WI38 (cell line): ENCODE measurements at regions not wholly inside any gene's neighbourhood (a gene's known extent, or its start where the extent isn't known, plus 50 kb on each side); places are given as distances from the start of the nearest gene placed in this dataset.
A peak's percentile ranks its signal among the peaks of the same experiment; 100 is the strongest.
"Not testable (repeated sequence)": the region's sequence is repeated elsewhere in the genome, so short reads cannot be mapped to it uniquely, and the experiment has no call there.

Experiments
- H3K4me3 ChIP-seq: 2 replicates; pipeline ENCODE4 v1.5.1; 2011; ENCODE audit warnings: low read depth, mild to moderate bottlenecking, control low read depth, low read length
- TF ChIP-seq, protein P1 (sequence below): IDR thresholded peaks from 2 replicates; pipeline ENCODE4 v1.5.1; 2012; ENCODE audit warnings: low read depth, mild to moderate bottlenecking, control low read depth, low read length

DNA sequence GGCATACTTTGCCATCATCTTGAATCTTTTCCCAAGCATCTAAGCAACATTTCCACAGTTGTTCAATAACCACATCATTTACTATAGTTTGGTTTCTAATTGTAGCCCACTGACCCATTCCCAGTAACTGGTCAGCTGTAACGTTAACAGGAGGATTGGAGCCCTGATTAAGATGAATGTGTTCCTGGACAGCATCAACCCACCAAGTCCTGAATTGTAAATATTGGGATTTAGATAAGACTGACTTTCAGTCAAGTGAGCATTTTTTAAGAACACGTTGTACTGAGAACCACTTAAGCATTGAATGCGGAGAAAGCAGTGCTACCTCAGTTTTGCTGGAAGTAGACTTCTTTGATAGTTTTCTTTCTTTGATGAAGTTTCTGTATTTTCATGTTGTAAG, 53.3 kb upstream of the ARL4D start:
- H3K4me3 ChIP-seq = not testable (repeated sequence)

DNA sequence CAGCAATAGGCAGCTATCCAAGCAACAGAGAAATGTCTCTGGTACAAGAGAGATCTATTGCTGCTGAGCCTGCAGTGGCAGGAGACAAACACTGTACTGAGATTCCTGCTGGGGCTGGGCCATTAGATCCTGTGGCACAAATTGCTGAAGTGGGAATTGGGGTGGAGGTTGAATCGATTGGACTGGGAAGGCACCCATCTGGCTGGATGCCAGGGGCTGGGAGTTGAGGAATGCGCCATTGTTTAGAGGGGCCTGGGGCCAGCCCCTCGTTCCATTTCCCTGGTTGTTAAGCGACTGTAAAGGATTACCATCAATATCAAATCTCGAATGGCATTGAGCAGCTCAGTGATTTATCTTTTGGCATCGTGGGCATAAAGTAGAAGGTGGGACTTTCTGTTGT, 54.1 kb upstream of the ARL4D start:
- H3K4me3 ChIP-seq = no peak overlapping the region
- TF ChIP-seq, protein P1, sequence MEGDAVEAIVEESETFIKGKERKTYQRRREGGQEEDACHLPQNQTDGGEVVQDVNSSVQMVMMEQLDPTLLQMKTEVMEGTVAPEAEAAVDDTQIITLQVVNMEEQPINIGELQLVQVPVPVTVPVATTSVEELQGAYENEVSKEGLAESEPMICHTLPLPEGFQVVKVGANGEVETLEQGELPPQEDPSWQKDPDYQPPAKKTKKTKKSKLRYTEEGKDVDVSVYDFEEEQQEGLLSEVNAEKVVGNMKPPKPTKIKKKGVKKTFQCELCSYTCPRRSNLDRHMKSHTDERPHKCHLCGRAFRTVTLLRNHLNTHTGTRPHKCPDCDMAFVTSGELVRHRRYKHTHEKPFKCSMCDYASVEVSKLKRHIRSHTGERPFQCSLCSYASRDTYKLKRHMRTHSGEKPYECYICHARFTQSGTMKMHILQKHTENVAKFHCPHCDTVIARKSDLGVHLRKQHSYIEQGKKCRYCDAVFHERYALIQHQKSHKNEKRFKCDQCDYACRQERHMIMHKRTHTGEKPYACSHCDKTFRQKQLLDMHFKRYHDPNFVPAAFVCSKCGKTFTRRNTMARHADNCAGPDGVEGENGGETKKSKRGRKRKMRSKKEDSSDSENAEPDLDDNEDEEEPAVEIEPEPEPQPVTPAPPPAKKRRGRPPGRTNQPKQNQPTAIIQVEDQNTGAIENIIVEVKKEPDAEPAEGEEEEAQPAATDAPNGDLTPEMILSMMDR = no peak

DNA sequence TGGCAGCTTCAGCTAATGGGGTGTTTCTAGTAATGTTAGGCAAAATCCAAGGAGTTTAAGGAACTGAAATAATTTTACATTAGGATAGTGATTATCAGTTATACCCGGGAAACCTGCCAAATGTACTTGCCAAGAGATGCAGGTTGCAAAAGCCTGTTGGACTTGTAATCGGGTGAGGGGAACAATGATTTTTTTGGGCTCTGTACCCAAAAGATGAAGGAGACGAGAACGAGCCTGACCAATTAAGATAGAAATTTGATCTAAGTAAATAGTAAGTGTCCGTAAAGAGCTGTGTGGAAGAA, 56.3 kb upstream of the ARL4D start:
- TF ChIP-seq, protein P1 = no peak
- H3K4me3 ChIP-seq = no peak overlapping the region

DNA sequence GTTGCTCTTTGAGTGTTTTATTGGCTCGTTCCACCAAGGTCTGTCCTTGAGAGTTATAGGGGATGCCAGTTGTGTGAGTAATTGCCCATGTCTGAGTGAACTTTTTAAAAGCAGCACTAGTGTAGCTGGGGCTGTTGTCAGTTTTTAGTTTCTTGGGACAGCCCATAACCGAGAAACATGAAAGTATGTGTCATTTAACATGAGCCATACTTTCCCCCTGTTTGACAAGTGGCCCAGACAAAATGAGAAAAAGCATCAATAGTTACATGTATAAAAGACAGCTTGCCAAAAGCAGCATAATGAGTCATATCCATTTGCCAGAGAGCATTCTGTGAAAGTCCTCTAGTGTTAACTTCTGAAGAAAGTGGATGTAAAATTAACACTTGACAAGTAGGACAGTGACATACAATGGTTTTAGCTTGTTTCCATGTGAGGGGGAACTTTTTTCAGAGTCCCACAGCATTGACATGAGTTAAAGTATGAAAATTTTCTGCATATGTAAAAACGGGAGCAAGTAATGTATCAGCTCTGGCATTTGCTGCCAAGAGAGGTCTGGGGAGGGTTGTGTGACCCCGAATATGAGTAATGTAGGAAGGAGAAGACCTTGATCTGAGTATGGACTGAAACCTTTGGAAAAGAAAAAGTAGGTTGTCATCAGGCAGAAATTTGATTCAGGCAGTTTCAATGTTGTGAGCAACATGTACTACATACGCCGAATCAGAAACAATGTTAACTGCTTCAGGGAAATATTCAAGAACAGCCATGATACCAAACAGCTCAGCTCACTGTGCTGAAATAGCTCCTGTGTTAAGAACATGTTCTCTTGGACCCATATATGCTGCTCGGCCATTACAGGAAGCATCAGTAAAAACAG, 56.8 kb upstream of the ARL4D start:
- TF ChIP-seq, protein P1 = no peak
- no peak overlapping the region for H3K4me3 ChIP-seq

DNA sequence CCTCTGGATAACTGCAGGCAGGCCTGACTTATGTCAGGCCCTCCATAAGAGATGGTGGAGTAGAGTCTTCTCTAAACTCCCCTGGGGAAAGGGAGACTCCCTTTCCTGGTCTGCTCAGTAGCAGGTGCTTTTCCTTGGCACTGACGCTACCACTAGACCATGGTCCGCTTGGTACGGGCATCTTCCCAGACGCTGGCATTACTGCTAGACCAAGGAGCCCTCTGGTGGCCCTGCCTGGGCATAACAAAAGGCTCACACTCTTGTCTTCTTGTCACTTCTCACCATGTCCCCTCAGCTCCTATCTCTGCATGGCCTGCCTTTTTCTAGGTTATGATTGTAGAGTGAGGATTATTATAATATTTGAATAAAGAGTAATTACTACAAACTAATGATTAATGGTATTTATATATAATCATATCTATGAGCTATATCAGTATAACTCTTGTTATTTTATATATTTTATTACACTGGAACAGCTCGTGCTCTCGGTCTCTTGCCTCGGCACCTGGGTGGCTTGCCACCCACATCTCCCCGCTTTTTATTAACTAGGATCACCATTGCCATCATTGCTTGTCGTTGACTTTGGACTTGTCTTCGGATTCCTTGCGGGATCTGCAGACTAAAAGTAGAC, 59.8 kb upstream of the ARL4D start:
- TF ChIP-seq, protein P1 = peak; percentile 86
- no peak overlapping the region for H3K4me3 ChIP-seq

DNA sequence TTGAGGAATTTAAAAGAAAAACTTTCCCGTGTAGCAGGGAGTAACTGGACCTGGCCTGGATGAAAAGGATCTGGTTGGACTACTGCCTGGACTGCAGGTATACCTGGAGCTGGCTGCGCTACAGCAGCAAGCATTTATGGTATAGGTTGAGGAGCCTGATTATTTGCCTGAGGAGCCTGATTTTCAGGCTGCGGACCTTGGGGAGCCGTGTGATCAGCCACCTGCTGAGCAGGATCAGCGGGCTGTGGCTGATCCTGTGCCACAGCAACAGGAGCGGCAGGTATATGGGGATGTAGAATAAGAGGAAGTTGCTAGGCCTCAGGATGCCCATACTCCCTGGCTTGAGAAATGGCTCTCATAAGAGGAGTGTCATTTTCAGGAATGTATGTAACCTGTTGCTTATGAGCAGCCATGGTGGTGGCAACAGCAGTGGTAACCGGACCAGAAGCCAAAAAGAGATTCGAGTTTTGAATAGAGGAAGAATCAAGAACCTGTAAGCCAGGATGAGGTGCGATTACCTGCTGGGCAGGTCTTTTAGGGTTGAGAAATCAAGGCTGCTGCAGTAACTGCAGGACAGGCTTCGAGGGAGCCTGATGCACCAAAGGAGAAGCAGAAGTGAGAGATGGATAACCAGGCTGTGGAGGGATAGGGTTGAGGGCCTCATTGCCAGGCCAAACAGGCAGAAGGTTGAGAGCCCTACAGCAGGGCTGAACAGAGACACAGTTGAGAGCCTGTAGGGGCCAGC, 60.9 kb upstream of the ARL4D start:
- H3K4me3 ChIP-seq = no peak overlapping the region
- TF ChIP-seq, protein P1 = no peak

DNA sequence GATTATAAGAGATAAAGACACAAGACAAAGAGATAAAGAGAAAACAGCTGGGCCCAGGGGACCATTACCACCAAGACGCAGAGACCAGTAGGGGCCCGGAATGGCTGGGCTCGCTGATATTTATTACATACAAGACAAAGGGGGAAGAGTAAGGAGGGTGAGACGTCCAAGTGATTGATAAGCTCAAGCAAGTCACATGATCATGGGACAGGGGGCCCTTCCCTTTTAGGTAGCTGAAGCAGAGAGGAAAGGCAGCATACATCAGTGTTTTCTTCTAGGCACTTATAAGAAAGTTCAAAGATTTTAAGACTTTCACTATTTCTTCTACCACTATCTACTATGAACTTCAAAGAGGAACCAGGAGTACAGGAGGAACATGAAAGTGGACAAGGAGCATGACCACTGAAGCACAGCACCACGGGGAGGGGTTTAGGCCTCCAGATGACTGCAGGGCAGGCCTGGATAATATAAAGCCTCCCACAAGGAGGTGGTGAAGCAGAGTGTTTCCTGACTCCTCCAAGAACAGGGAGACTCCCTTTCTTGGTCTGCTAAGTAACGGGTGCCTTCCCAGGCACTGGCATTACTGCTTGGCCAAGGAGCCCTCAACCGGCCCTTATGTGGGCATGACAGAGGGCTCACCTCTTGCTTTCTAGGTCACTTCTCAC, 63.9 kb upstream of the ARL4D start:
- TF ChIP-seq, protein P1 = no peak
- H3K4me3 ChIP-seq = no peak overlapping the region
